PC-9 (cell line): ENCODE measurements at regions not wholly inside any gene's neighbourhood (a gene's known extent, or its start where the extent isn't known, plus 50 kb on each side); places are given as distances from the start of the nearest gene placed in this dataset.
A peak's percentile ranks its signal among the peaks of the same experiment; 100 is the strongest.
"Not testable (repeated sequence)": the region's sequence is repeated elsewhere in the genome, so short reads cannot be mapped to it uniquely, and the experiment has no call there.

Experiments used
- BruUV-seq: library from RNA; stranded (reverse); fragments of 400-500 nt; replicated peaks from 2 replicates; lab custom pipeline; 2021; lab: Mats Ljungman, UMichigan
- CTCF ChIA-PET: fragments of 300-600 bp; sonication (Branson Sonifier 250); formaldehyde crosslinking; loops from one replicate; lab custom pipeline; 2022; ENCODE audit warnings: antibody characterized with exemption; lab: Charles Lee
- POLR2A ChIA-PET: fragments of 300-600 bp; sonication (Branson Sonifier 250); formaldehyde crosslinking; loops from one replicate; lab custom pipeline; 2022; ENCODE audit warnings: antibody characterized with exemption; ENCODE audit not compliant: unreplicated experiment; lab: Charles Lee
- DNase-seq, 2 experiments: peaks; one replicate each; pipeline versions ENCODE4 v3.0.0 to v3.0.0-alpha.2; 2015 to 2022; ENCODE audit warnings: mixed read lengths in 1 of 2
- H2AFZ ChIP-seq: fragments of 200-600 bp; sonication (generic); 2 replicates; pipeline ENCODE4 v1.8.1; 2017; ENCODE audit warnings: antibody characterized with exemption
- H3F3A ChIP-seq: fragments of 200-600 bp; sonication (generic); 2 replicates; pipeline ENCODE4 v1.8.1; 2017; ENCODE audit warnings: antibody characterized with exemption, mild to moderate bottlenecking, low read depth; ENCODE audit not compliant: insufficient read depth
- H3K27ac ChIP-seq: fragments of 200-600 bp; sonication (generic); 2 replicates; pipeline ENCODE4 v1.6.1; 2016; ENCODE audit warnings: mixed run types
- H3K27me3 ChIP-seq: fragments of 200-600 bp; sonication (generic); 2 replicates; pipeline ENCODE4 v1.6.1; 2016; ENCODE audit warnings: low read depth, mixed run types; ENCODE audit not compliant: insufficient read depth
- H3K36me3 ChIP-seq: fragments of 200-600 bp; sonication (generic); 2 replicates; pipeline ENCODE4 v1.6.1; 2016; ENCODE audit warnings: low read depth, mixed run types
- H3K4me1 ChIP-seq: fragments of 200-600 bp; sonication (generic); replicated peaks from 2 replicates; pipeline ENCODE4 v1.6.1; 2016; ENCODE audit warnings: mixed run types; ENCODE audit not compliant: insufficient read depth
- H3K4me2 ChIP-seq: fragments of 200-600 bp; sonication (generic); 2 replicates; pipeline ENCODE4 v1.6.1; 2017; ENCODE audit warnings: mixed run types
- H3K4me3 ChIP-seq: fragments of 200-600 bp; sonication (generic); 2 replicates; pipeline ENCODE4 v1.6.1; 2016; ENCODE audit warnings: mixed run types
- H3K79me2 ChIP-seq: fragments of 200-600 bp; sonication (generic); 2 replicates; pipeline ENCODE4 v1.6.1; 2017; ENCODE audit warnings: low read depth, mixed run types
- H3K9me2 ChIP-seq: fragments of 200-600 bp; sonication (generic); 2 replicates; pipeline ENCODE4 v1.8.1; 2017; ENCODE audit warnings: mild to moderate bottlenecking; ENCODE audit not compliant: insufficient read depth
- H3K9me3 ChIP-seq: fragments of 200-600 bp; sonication (generic); 2 replicates; pipeline ENCODE4 v1.8.1; 2016; ENCODE audit warnings: low read depth; ENCODE audit not compliant: insufficient read depth
- H4K20me1 ChIP-seq: fragments of 200-600 bp; sonication (generic); 2 replicates; pipeline ENCODE4 v1.8.1; 2017; ENCODE audit not compliant: insufficient read depth
- EZH2 ChIP-seq: fragments of 200-600 bp; sonication (generic); IDR thresholded peaks from 2 replicates; pipeline ENCODE4 v1.8.0; 2017; ENCODE audit warnings: antibody characterized with exemption, low read depth
- intact Hi-C: fragments of 100-400 bp; cut with micrococcal nuclease; formaldehyde crosslinking; loops from one replicate; pipeline ENCODE4 v1.10.0; 2022; ENCODE audit not compliant: unreplicated experiment
- TF ChIP-seq, protein P1 (sequence below): fragments of 200-600 bp; sonication (generic); conservative IDR thresholded peaks from 2 replicates; pipeline ENCODE4 v1.6.1; 2017; ENCODE audit warnings: mixed run types, antibody characterized with exemption, mild to moderate bottlenecking, moderate library complexity

GRCh38 chr17:34039759-34040555 is 215.1 kb upstream of the CCL2 start:
- H3K27me3 ChIP-seq = peaks cover 13% of the 10 kb centered on the region; the same call in 1 of the 2 replicates
- H3K9me2 ChIP-seq, H3K27ac ChIP-seq, POLR2A ChIA-PET, intact Hi-C loops, H3K4me3 ChIP-seq, H2AFZ ChIP-seq, H3K79me2 ChIP-seq, H3K36me3 ChIP-seq, CTCF ChIA-PET, BruUV-seq, H4K20me1 ChIP-seq, H3K4me1 ChIP-seq, H3F3A ChIP-seq, H3K4me2 ChIP-seq, H3K9me3 ChIP-seq: not testable (repeated sequence)
- peak in 1 of 2 experiments; percentile 1 for DNase-seq

GRCh38 chr17:34045990-34046389 is 209.1 kb upstream of the CCL2 start:
- H3K4me3 ChIP-seq = no peak overlapping the region
- CTCF ChIA-PET = no interaction called here
- TF ChIP-seq, protein P1, sequence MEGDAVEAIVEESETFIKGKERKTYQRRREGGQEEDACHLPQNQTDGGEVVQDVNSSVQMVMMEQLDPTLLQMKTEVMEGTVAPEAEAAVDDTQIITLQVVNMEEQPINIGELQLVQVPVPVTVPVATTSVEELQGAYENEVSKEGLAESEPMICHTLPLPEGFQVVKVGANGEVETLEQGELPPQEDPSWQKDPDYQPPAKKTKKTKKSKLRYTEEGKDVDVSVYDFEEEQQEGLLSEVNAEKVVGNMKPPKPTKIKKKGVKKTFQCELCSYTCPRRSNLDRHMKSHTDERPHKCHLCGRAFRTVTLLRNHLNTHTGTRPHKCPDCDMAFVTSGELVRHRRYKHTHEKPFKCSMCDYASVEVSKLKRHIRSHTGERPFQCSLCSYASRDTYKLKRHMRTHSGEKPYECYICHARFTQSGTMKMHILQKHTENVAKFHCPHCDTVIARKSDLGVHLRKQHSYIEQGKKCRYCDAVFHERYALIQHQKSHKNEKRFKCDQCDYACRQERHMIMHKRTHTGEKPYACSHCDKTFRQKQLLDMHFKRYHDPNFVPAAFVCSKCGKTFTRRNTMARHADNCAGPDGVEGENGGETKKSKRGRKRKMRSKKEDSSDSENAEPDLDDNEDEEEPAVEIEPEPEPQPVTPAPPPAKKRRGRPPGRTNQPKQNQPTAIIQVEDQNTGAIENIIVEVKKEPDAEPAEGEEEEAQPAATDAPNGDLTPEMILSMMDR = no peak
- no peak for TF ChIP-seq EZH2

DNA sequence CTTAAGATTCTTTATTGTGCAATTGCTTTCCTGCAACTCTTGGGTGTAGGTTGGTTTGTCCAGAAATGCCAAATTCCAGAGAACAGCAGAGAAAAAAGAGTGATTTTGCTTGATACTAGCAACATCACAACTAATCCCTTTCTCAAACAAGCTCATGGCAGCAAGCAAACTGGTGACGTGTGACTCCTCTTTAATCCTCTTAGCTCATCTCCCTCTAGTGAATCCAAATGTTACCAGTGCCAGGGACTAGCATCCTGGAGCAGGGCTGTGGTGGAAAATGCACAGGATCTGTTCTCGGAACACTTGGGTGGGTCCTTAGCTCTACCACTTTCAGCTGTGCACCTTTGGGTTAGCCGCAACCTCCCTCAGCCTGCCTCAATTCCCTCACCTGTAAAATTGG is 204.0 kb upstream of the CCL2 start:
- Histone ChIP-seq H3F3A (no peaks in the 10 kb centered on the region), H3K9me3 (no peaks in the 10 kb centered on the region), H3K4me3 (no peak overlapping the region), H3K79me2 (no peaks in the 10 kb centered on the region), H2AFZ (no peak overlapping the region), H3K27me3 (no peaks in the 10 kb centered on the region; the same call in 1 of the 2 replicates), H3K36me3 (no peaks in the 10 kb centered on the region), H3K27ac (no peak overlapping the region), H4K20me1 (no peaks in the 10 kb centered on the region), H3K9me2 (no peaks in the 10 kb centered on the region), H3K4me1 (no peaks in the 10 kb centered on the region), H3K4me2 (no peak overlapping the region)
- POLR2A ChIA-PET = no interaction called here
- BruUV-seq = no TSS peak
- DNase-seq = no peak
- intact Hi-C loops = no loop called here
- TF ChIP-seq, protein P1 = no peak
- no peak for TF ChIP-seq EZH2
- CTCF ChIA-PET = no interaction called here

More at GRCh38 chr17:34045990-34046389, 209.1 kb upstream of the CCL2 start:
- no peak for DNase-seq
- Histone ChIP-seq H3K9me3 (no peaks in the 10 kb centered on the region), H4K20me1 (no peaks in the 10 kb centered on the region), H3K36me3 (no peaks in the 10 kb centered on the region), H3K9me2 (no peaks in the 10 kb centered on the region), H3K4me2 (no peak overlapping the region), H3K27ac (no peak overlapping the region), H3K4me1 (no peaks in the 10 kb centered on the region), H3K27me3 (no peaks in the 10 kb centered on the region; the same call in 1 of the 2 replicates), H2AFZ (no peak overlapping the region), H3K79me2 (no peaks in the 10 kb centered on the region), H3F3A (no peaks in the 10 kb centered on the region)
- POLR2A ChIA-PET = no interaction called here
- intact Hi-C loops = no loop called here
- no TSS peak for BruUV-seq
